ENCODE measurements at regions not wholly inside any gene's neighbourhood (a gene's known extent, or its start where the extent isn't known, plus 50 kb on each side); places are given as distances from the start of the nearest gene placed in this dataset.

GRCh38 chr11:116647305-116648080, 125.3 kb downstream of the BUD13 start:
- TF ChIP-seq RAD21 (IDR thresholded peaks at IDR 0.05; ENCODE audit: low read depth): no peak
- no peak for TF ChIP-seq TCF12 (IDR thresholded peaks at IDR 0.05; ENCODE audit: low read depth)
- no peak for TF ChIP-seq USF1 (IDR thresholded peaks at IDR 0.05)
- no peak for TF ChIP-seq NFIC (IDR thresholded peaks at IDR 0.05)
- no peak for TF ChIP-seq TEAD4 (IDR thresholded peaks at IDR 0.05)
- no peak for TF ChIP-seq TAF1 (IDR thresholded peaks at IDR 0.05; ENCODE audit: low read depth)
- TF ChIP-seq EGR1 (IDR thresholded peaks at IDR 0.05): no peak
- no peak for TF ChIP-seq MAX (IDR thresholded peaks at IDR 0.05)
- TF ChIP-seq EP300 (IDR thresholded peaks at IDR 0.05; ENCODE audit: borderline replicate concordance): no peak
- no peak for TF ChIP-seq CEBPB (IDR thresholded peaks at IDR 0.05)
- TF ChIP-seq ZBTB7A (IDR thresholded peaks at IDR 0.05; ENCODE audit: low read depth): no peak
- TF ChIP-seq FOXM1 (IDR thresholded peaks at IDR 0.05; ENCODE audit: borderline replicate concordance, low read depth): no peak
- TF ChIP-seq YY1 (IDR thresholded peaks at IDR 0.05; ENCODE audit: low read depth): no peak
- TF ChIP-seq REST (IDR thresholded peaks at IDR 0.05; ENCODE audit: low read depth): no peak
- no peak for TF ChIP-seq CREB1 (IDR thresholded peaks at IDR 0.05; ENCODE audit: low read depth)

GRCh38 chr11:116646191-116646590, 126.6 kb downstream of the BUD13 start:
- TF ChIP-seq REST (IDR thresholded peaks at IDR 0.05; ENCODE audit: low read depth) (no peak), EGR1 (IDR thresholded peaks at IDR 0.05) (no peak), CEBPB (IDR thresholded peaks at IDR 0.05) (no peak), EP300 (IDR thresholded peaks at IDR 0.05; ENCODE audit: borderline replicate concordance) (no peak), NFIC (IDR thresholded peaks at IDR 0.05) (no peak)

GRCh38 chr11:116644941-116645305, 127.9 kb downstream of the BUD13 start:
- TF ChIP-seq EGR1 (IDR thresholded peaks at IDR 0.05) (no peak), TEAD4 (IDR thresholded peaks at IDR 0.05) (no peak), CEBPB (IDR thresholded peaks at IDR 0.05) (no peak), MAX (IDR thresholded peaks at IDR 0.05) (no peak), NFIC (IDR thresholded peaks at IDR 0.05) (no peak), RAD21 (IDR thresholded peaks at IDR 0.05; ENCODE audit: low read depth) (no peak), TCF12 (IDR thresholded peaks at IDR 0.05; ENCODE audit: low read depth) (no peak), YY1 (IDR thresholded peaks at IDR 0.05; ENCODE audit: low read depth) (no peak), USF1 (IDR thresholded peaks at IDR 0.05) (no peak), CREB1 (IDR thresholded peaks at IDR 0.05; ENCODE audit: low read depth) (no peak)

GRCh38 chr11:116644201-116644940, 128.4 kb downstream of the BUD13 start:
- TF ChIP-seq FOXM1 (IDR thresholded peaks at IDR 0.05; ENCODE audit: borderline replicate concordance, low read depth) (no peak), CREB1 (IDR thresholded peaks at IDR 0.05; ENCODE audit: low read depth) (no peak), REST (IDR thresholded peaks at IDR 0.05; ENCODE audit: low read depth) (no peak), YY1 (IDR thresholded peaks at IDR 0.05; ENCODE audit: low read depth) (no peak), RAD21 (IDR thresholded peaks at IDR 0.05; ENCODE audit: low read depth) (no peak), EP300 (IDR thresholded peaks at IDR 0.05; ENCODE audit: borderline replicate concordance) (no peak), EGR1 (IDR thresholded peaks at IDR 0.05) (no peak), TEAD4 (IDR thresholded peaks at IDR 0.05) (no peak), CEBPB (IDR thresholded peaks at IDR 0.05) (no peak), ZBTB7A (IDR thresholded peaks at IDR 0.05; ENCODE audit: low read depth) (no peak), TAF1 (IDR thresholded peaks at IDR 0.05; ENCODE audit: low read depth) (no peak), USF1 (IDR thresholded peaks at IDR 0.05) (no peak), NFIC (IDR thresholded peaks at IDR 0.05) (no peak), MAX (IDR thresholded peaks at IDR 0.05) (no peak), TCF12 (IDR thresholded peaks at IDR 0.05; ENCODE audit: low read depth) (no peak)

Measured in Ishikawa (cell line).